C4-2B (cell line): ENCODE measurements at regions not wholly inside any gene's neighbourhood (a gene's known extent, or its start where the extent isn't known, plus 50 kb on each side); places are given as distances from the start of the nearest gene placed in this dataset.

Source experiments
- H3K27ac ChIP-seq: fragments of 450-650 bp; 2 replicates; pipeline ENCODE4 v1.5.1; 2017
- ZFX ChIP-seq: fragments of 450-650 bp; IDR thresholded peaks from 2 replicates; pipeline ENCODE4 v1.6.1; 2017
- TF ChIP-seq, protein P1 (sequence below): fragments of 450-650 bp; conservative IDR thresholded peaks from 2 replicates; pipeline ENCODE4 v1.5.1; 2017; ENCODE audit warnings: mild to moderate bottlenecking

DNA sequence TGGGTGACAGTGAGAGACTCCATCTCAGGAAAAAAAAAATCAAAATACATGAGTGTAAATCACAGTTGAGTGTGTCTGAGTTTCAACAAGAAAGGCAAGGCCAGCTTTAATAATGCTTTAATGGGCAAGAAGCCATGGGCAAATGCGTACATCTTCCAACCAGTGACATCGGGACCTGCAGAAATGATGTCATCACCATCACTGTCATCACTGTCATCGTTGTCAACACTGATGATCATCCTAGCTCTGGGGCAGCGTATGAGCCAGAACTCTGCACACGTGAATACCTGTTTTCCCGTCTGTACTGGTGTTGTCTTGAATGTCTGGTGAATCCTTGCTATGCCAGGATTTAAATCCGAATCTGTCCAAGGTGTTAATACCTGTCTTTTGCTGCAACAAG is 712.5 kb downstream of the BRD1 start:
- no peak overlapping the region for H3K27ac ChIP-seq
- TF ChIP-seq, protein P1, sequence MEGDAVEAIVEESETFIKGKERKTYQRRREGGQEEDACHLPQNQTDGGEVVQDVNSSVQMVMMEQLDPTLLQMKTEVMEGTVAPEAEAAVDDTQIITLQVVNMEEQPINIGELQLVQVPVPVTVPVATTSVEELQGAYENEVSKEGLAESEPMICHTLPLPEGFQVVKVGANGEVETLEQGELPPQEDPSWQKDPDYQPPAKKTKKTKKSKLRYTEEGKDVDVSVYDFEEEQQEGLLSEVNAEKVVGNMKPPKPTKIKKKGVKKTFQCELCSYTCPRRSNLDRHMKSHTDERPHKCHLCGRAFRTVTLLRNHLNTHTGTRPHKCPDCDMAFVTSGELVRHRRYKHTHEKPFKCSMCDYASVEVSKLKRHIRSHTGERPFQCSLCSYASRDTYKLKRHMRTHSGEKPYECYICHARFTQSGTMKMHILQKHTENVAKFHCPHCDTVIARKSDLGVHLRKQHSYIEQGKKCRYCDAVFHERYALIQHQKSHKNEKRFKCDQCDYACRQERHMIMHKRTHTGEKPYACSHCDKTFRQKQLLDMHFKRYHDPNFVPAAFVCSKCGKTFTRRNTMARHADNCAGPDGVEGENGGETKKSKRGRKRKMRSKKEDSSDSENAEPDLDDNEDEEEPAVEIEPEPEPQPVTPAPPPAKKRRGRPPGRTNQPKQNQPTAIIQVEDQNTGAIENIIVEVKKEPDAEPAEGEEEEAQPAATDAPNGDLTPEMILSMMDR: no peak
- TF ChIP-seq ZFX: no peak

DNA sequence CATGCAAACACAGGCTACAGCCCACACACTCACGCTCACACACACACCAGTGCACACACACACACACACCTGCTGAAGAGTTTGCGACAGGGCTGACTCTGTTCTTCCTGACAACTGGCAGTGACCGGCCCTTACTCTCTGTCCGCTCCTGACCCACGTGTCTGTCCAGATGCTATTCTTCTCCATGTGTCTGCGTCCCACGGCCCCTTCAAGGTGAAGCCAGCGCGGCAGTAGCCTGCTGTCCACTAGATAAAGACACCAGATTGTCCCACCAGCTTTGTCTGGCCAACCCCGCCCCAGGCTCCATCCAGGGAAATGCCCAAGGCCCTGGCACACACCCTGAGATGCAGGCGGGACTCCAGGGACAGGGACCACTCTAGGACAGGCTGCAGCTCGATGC is 713.9 kb downstream of the BRD1 start:
- TF ChIP-seq, protein P1: no peak
- TF ChIP-seq ZFX: no peak
- no peak overlapping the region for H3K27ac ChIP-seq

GRCh38 chr22:49112661-49113626 is 714.7 kb downstream of the BRD1 start:
- no peak overlapping the region for H3K27ac ChIP-seq
- TF ChIP-seq, protein P1: no peak
- no peak for TF ChIP-seq ZFX

DNA sequence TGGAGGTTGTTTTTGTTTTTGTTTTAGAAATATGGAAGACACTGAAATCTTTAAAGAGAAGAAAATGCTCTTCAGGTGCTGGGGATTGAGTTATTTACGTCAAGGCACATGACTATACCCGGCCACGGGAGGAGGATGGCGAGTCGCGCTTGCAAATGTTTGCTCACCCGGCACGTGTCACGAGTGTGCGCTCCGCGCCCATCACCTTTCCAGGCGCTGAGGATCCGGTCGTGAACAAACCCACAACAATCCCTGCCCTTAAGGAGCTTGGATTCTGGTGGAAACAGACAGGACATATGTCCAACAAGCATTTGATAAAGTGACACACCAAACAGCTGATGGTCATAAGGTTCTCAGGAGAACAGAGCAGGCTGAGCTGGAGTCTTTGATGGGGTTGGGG is 715.5 kb downstream of the BRD1 start:
- no peak overlapping the region for H3K27ac ChIP-seq
- TF ChIP-seq, protein P1: no peak
- no peak for TF ChIP-seq ZFX

GRCh38 chr22:49111085-49111484 is 716.6 kb downstream of the BRD1 start:
- no peak overlapping the region for H3K27ac ChIP-seq
- TF ChIP-seq ZFX: no peak

DNA sequence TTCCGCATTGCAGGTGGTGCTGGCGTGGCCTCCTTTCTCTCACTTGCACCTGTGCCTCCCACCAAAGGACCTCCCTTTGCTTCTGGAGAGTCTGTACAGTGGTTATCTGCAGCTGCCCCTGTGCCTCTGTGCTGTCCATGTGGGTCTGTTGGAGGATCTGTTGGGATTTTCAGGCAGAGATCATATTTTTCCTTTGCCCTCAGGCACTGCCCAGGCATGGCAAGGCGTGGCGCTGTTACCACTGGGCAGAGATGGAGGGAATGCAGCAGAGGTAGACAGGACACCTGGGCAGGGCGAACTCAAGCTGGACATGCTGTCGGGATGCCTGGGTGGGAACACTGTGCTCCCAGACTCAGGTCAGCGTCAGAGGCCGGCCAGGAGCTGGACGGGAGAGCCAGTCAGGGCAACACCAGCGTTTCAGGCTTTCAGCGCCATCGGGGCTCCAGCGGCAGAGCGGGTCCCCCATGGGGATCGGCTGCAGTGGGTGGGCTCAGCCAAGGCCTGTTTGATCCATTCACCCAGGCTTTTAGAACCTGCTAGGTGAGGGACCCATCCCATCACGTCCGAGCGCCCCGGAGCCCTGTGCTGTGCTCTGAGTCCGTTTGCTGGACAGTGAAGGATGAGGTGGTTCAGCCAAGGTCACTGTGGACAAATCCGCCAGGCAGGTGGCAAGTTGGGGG is 718.9 kb downstream of the BRD1 start:
- TF ChIP-seq, protein P1: no peak
- no peak for TF ChIP-seq ZFX
- no peak overlapping the region for H3K27ac ChIP-seq

GRCh38 chr22:49107961-49108530 is 719.6 kb downstream of the BRD1 start:
- TF ChIP-seq, protein P1: no peak
- TF ChIP-seq ZFX: no peak
- no peak overlapping the region for H3K27ac ChIP-seq
